K562 (cell line): ENCODE measurements at regions not wholly inside any gene's neighbourhood (a gene's known extent, or its start where the extent isn't known, plus 50 kb on each side); places are given as distances from the start of the nearest gene placed in this dataset.

Source experiments
- ATAC-seq: fragments of 200-7000 bp; cut with Tn5 transposase; 3 replicates; pipeline ENCODE4 v1.9.1; 2020; ENCODE audit warnings: moderate library complexity
- BruUV-seq: library from RNA; stranded (reverse); fragments of 400-500 nt; replicated peaks from 2 replicates; lab custom pipeline; 2021; lab: Mats Ljungman, UMichigan
- CTCF ChIA-PET: fragments of 300-600 bp; formaldehyde crosslinking; extraction: SDS; loops from one replicate; lab custom pipeline; 2021; ENCODE audit warnings: low intra/inter-chr PET ratio; lab: Yijun Ruan, JAX
- POLR2A ChIA-PET: fragments of 300-600, 350-650 bp; sonication (Branson Sonifier 250); formaldehyde crosslinking; extraction: SDS; loops from one replicate; lab custom pipeline; 2021; ENCODE audit warnings: antibody characterized with exemption, inconsistent platforms; lab: Yijun Ruan, JAX
- DNase-seq, 4 experiments: peaks; one replicate each; pipeline versions ENCODE4 v3.0.0 to v3.0.0-alpha.2; 2011 to 2018; ENCODE audit warnings: low spot score in 3 of 4, mixed read lengths in 3 of 4; ENCODE audit errors: extremely low read depth in 1 of 4
- FAIRE-seq: peaks from 2 replicates; lab custom pipeline; 2011; peaks lifted over from hg19 to GRCh38; lab: Jason Lieb, UNC
- H2AFZ ChIP-seq: 2 replicates; pipeline ENCODE4 v1.6.0; 2011; ENCODE audit warnings: low read depth, low read length, control low read depth, inconsistent platforms
- H3K27ac ChIP-seq: fragments of 200-600 bp; 3 replicates; pipeline ENCODE4 v1.8.0; 2011; ENCODE audit warnings: low read depth, mild to moderate bottlenecking, control low read depth, inconsistent platforms, low read length, moderate library complexity, mixed read lengths; ENCODE audit errors: extremely low read depth
- H3K27me3 ChIP-seq, 2 experiments: fragments of 300-600 bp in 1 of 2; 2 replicates in 1 of 2; 3 replicates in 1 of 2; pipeline versions ENCODE4 v1.6.0 to v1.8.0; 2011; ENCODE audit warnings: inconsistent platforms in 2 of 2, low read length in 2 of 2, mild to moderate bottlenecking in 1 of 2, mixed read lengths in 1 of 2, moderate library complexity in 1 of 2; ENCODE audit not compliant: control insufficient read depth in 2 of 2, insufficient read depth in 2 of 2
- H3K36me3 ChIP-seq: fragments of 300-600 bp; 3 replicates; pipeline ENCODE4 v1.8.0; 2011; ENCODE audit warnings: mild to moderate bottlenecking, low read length, inconsistent platforms; ENCODE audit not compliant: control insufficient read depth, insufficient read depth
- H3K4me1 ChIP-seq, 2 experiments: fragments of 200-600 bp in 1 of 2; replicated peaks in 1 of 2; 2 replicates in 1 of 2; 3 replicates in 1 of 2; pipeline versions ENCODE4 v1.5.1 to v1.8.0; 2011; ENCODE audit warnings: inconsistent platforms in 2 of 2, low read length in 2 of 2, mild to moderate bottlenecking in 1 of 2, mixed read lengths in 1 of 2, moderate library complexity in 1 of 2; ENCODE audit not compliant: control insufficient read depth in 2 of 2, insufficient read depth in 2 of 2
- H3K4me2 ChIP-seq: 2 replicates; pipeline ENCODE4 v1.6.1; 2011; ENCODE audit warnings: low read length, control low read depth, inconsistent platforms, mixed read lengths; ENCODE audit not compliant: insufficient read depth
- H3K4me3 ChIP-seq: fragments of 200-600 bp; sonication (generic), shearing (Covaris generic); 2 replicates; pipeline ENCODE4 v1.5.1; 2016; ENCODE audit warnings: control low read depth, inconsistent platforms
- H3K79me2 ChIP-seq: fragments of 200-600 bp; 3 replicates; pipeline ENCODE4 v1.8.0; 2011; ENCODE audit warnings: low read length, inconsistent platforms; ENCODE audit not compliant: control insufficient read depth, insufficient read depth
- H3K9ac ChIP-seq, 2 experiments: 2 replicates each; pipeline versions ENCODE4 v1.6.0 to v1.6.1; 2011; ENCODE audit warnings: low read depth in 2 of 2, low read length in 2 of 2, control low read depth in 1 of 2, inconsistent platforms in 1 of 2, mild to moderate bottlenecking in 1 of 2, mixed read lengths in 1 of 2; ENCODE audit not compliant: insufficient read depth in 1 of 2
- H3K9me1 ChIP-seq: one replicate; pipeline ENCODE4 v1.6.0; 2011; ENCODE audit warnings: inconsistent platforms, mild to moderate bottlenecking, low read length, moderate library complexity; ENCODE audit not compliant: control insufficient read depth, insufficient read depth
- H3K9me3 ChIP-seq: replicated peaks from 2 replicates; pipeline ENCODE4 v1.5.1; 2011; ENCODE audit warnings: low read depth, low read length, inconsistent platforms; ENCODE audit not compliant: control insufficient read depth, insufficient read depth
- H4K20me1 ChIP-seq: replicated peaks from 2 replicates; pipeline ENCODE4 v1.6.1; 2011; ENCODE audit warnings: low read length, inconsistent platforms, mixed read lengths; ENCODE audit not compliant: control insufficient read depth, insufficient read depth
- ETV5 ChIP-seq: sonication (generic); formaldehyde crosslinking; IDR thresholded peaks from 2 replicates; pipeline ENCODE4 v1.4.0; 2020; ENCODE audit warnings: low read depth, mild to moderate bottlenecking, missing genetic modification reagents
- FOXA1 ChIP-seq: fragments of 450-650 bp; IDR thresholded peaks from 2 replicates; pipeline ENCODE4 v1.6.1; 2016; ENCODE audit warnings: mild to moderate bottlenecking, borderline replicate concordance
- FUS ChIP-seq: fragments of 200-400 bp; formaldehyde crosslinking; optimal IDR thresholded peaks from 2 replicates; pipeline ENCODE3; 2017; ENCODE audit warnings: low read depth, low read length
- KLF16 ChIP-seq: IDR thresholded peaks from 2 replicates; pipeline ENCODE4 v1.6.1; 2016; ENCODE audit warnings: antibody characterized with exemption
- MAFF ChIP-seq: IDR thresholded peaks from 2 replicates; pipeline ENCODE4 v1.6.1; 2012; ENCODE audit warnings: low read length, improper control_type of control experiment
- MEIS2 ChIP-seq: fragments of 450-650 bp; IDR thresholded peaks from 2 replicates; pipeline ENCODE4 v1.6.1; 2014; ENCODE audit warnings: mild to moderate bottlenecking; ENCODE audit not compliant: partially characterized antibody
- RBM17 ChIP-seq: fragments of 200-400 bp; formaldehyde crosslinking; IDR thresholded peaks from 2 replicates; pipeline ENCODE4 v1.6.1; 2017; ENCODE audit warnings: low read depth, mild to moderate bottlenecking, low read length, borderline replicate concordance
- SRSF9 ChIP-seq: fragments of 200-400 bp; formaldehyde crosslinking; IDR thresholded peaks from 2 replicates; pipeline ENCODE4 v1.6.1; 2017; ENCODE audit warnings: low read depth, low read length, borderline replicate concordance
- WHSC1 ChIP-seq: IDR thresholded peaks from one replicate; pipeline ENCODE4 v1.6.1; 2012; ENCODE audit warnings: low read length, control low read depth, inconsistent platforms
- ZNF165 ChIP-seq: fragments of 250-450 bp; sonication (Bioruptor Pico); IDR thresholded peaks from 2 replicates; pipeline ENCODE4 v1.4.0; 2020; ENCODE audit warnings: borderline replicate concordance
- ZNF212 ChIP-seq: fragments of 450-650 bp; formaldehyde crosslinking; IDR thresholded peaks from 2 replicates; pipeline ENCODE4 v1.4.0; 2020; ENCODE audit warnings: mild to moderate bottlenecking
- ZNF436 ChIP-seq: fragments of 250-450, 450-650 bp; sonication (Bioruptor Pico); formaldehyde crosslinking; IDR thresholded peaks from 2 replicates; pipeline ENCODE4 v1.7.0; 2020; ENCODE audit warnings: mild to moderate bottlenecking
- WGBS: fragments of 100-300 bp; shearing (Covaris generic); methylation state at CpG from one replicate; pipeline ENCODE4 v1.1.6; 2016; ENCODE audit warnings: low coverage, mixed read lengths; ENCODE audit not compliant: insufficient coverage; ENCODE audit errors: missing lambda C conversion rate; 5-methylcytosine and 5-hydroxymethylcytosine counted together
- in situ Hi-C: fragments of 300-500 bp; cut with MboI; formaldehyde crosslinking; loops from 4 replicates; pipeline ENCODE4 v1.15.0; 2018; ENCODE audit warnings: inconsistent platforms, mixed read lengths
- intact Hi-C: fragments of 100-400 bp; cut with micrococcal nuclease; formaldehyde crosslinking; loops from 2 replicates; pipeline ENCODE4 v1.14.2; 2022
- TF ChIP-seq, protein P1 (sequence below): IDR thresholded peaks from 2 replicates; pipeline ENCODE4 v1.6.1; 2011; ENCODE audit warnings: borderline replicate concordance, low read depth, mild to moderate bottlenecking, moderate library complexity, low read length; ENCODE audit not compliant: insufficient read depth, poor library complexity, severe bottlenecking
- TF ChIP-seq, protein P2 (sequence below), 2 experiments: fragments of 250-450 bp in 1 of 2; fragments of 450-650 bp in 1 of 2; sonication (Bioruptor Pico) in 1 of 2; IDR thresholded peaks; 2 replicates each; pipeline versions ENCODE4 v1.6.1 to v1.8.0; 2016 to 2021; ENCODE audit warnings: mild to moderate bottlenecking in 2 of 2, moderate library complexity in 2 of 2, missing compliant biosample characterization in 1 of 2, missing genetic modification characterization in 1 of 2

GRCh38 chr2:9106338-9107167 lies 100.1 kb upstream of the ASAP2 start:
- Histone ChIP-seq H2AFZ (no peak overlapping the region), H3K27me3 (no peaks in the 10 kb centered on the region), H3K4me2 (no peak overlapping the region), H3K4me3 (no peak overlapping the region), H3K9me3 (no peaks in the 10 kb centered on the region), H3K27ac (no peak overlapping the region), H3K36me3 (no peaks in the 10 kb centered on the region), H3K9me1 (no peaks in the 10 kb centered on the region), H3K4me1 (peaks cover 0 to 17% of the 10 kb centered on the region in 2 experiments; a peak in 2 of 5 replicates), H4K20me1 (no peaks in the 10 kb centered on the region; the same call in 1 of the 2 replicates), H3K9ac (no peak overlapping the region)
- CTCF ChIA-PET: no interaction called here
- no TSS peak for BruUV-seq
- ATAC-seq: no peak
- intact Hi-C loops: no loop called here
- 58% methylated on average over 12 of the region's 12 CpGs for WGBS
- no peak for DNase-seq
- in situ Hi-C loops: no loop called here
- POLR2A ChIA-PET: interaction anchor here (0.7 to 1.1 kb wide), 2 partner anchors 110 to 426 kb away, joined by 3 to 4 read pairs; no protein-coding TSS in a partner anchor
- no peak for FAIRE-seq
- TF ChIP-seq FOXA1: no peak
- no peak for TF ChIP-seq ZNF212 (CRISPR knock-in tag)
- no peak for TF ChIP-seq KLF16
- no peak for TF ChIP-seq RBM17
- no peak for TF ChIP-seq ZNF165 (CRISPR knock-in tag)
- TF ChIP-seq SRSF9: no peak
- TF ChIP-seq ETV5 (CRISPR knock-in tag): no peak
- no peak for TF ChIP-seq WHSC1
- TF ChIP-seq FUS: no peak
- TF ChIP-seq, protein P1, sequence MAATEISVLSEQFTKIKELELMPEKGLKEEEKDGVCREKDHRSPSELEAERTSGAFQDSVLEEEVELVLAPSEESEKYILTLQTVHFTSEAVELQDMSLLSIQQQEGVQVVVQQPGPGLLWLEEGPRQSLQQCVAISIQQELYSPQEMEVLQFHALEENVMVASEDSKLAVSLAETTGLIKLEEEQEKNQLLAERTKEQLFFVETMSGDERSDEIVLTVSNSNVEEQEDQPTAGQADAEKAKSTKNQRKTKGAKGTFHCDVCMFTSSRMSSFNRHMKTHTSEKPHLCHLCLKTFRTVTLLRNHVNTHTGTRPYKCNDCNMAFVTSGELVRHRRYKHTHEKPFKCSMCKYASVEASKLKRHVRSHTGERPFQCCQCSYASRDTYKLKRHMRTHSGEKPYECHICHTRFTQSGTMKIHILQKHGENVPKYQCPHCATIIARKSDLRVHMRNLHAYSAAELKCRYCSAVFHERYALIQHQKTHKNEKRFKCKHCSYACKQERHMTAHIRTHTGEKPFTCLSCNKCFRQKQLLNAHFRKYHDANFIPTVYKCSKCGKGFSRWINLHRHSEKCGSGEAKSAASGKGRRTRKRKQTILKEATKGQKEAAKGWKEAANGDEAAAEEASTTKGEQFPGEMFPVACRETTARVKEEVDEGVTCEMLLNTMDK: no peak
- no peak for TF ChIP-seq MAFF
- no peak for TF ChIP-seq MEIS2
- TF ChIP-seq ZNF436 (CRISPR knock-in tag): no peak
- TF ChIP-seq, protein P2, sequence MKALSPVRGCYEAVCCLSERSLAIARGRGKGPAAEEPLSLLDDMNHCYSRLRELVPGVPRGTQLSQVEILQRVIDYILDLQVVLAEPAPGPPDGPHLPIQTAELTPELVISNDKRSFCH (CRISPR knock-in tag; IDR thresholded peaks at IDR 0.05): no peak
- TF ChIP-seq, protein P2 (tag; IDR thresholded peaks at IDR 0.05): no peak
- TF ChIP-seq, all 486 proteins: peak for 0
- H3K79me2 ChIP-seq: no peaks in the 10 kb centered on the region
